DND-41 (cell line): ENCODE measurements at regions not wholly inside any gene's neighbourhood (a gene's known extent, or its start where the extent isn't known, plus 50 kb on each side); places are given as distances from the start of the nearest gene placed in this dataset.

Experiments
- ATAC-seq: fragments of 200-7000 bp; cut with Tn5 transposase; 3 replicates; pipeline ENCODE4 v1.9.1; 2021; ENCODE audit warnings: low read depth; ENCODE audit not compliant: insufficient read depth
- DNase-seq: peaks from one replicate; pipeline ENCODE4 v3.0.0-alpha.2; 2020
- H2AFZ ChIP-seq: 2 replicates; pipeline ENCODE4 v1.6.0; 2012; ENCODE audit warnings: low read depth, low read length
- H3K27ac ChIP-seq: 2 replicates; pipeline ENCODE4 v1.5.1; 2012; ENCODE audit warnings: low read length, inconsistent platforms
- H3K27me3 ChIP-seq: fragments of 200-600 bp; sonication (generic); 2 replicates; pipeline ENCODE4 v1.6.0; 2012; ENCODE audit warnings: low read length, mild to moderate bottlenecking, inconsistent platforms; ENCODE audit not compliant: insufficient read depth, poor library complexity
- H3K36me3 ChIP-seq: 2 replicates; pipeline ENCODE4 v1.5.1; 2012; ENCODE audit warnings: low read length, inconsistent platforms; ENCODE audit not compliant: insufficient read depth
- H3K4me1 ChIP-seq: 2 replicates; pipeline ENCODE4 v1.5.1; 2012; ENCODE audit warnings: mild to moderate bottlenecking, low read length; ENCODE audit not compliant: insufficient read depth
- H3K4me2 ChIP-seq: 2 replicates; pipeline ENCODE4 v1.6.0; 2012; ENCODE audit warnings: mild to moderate bottlenecking, moderate library complexity, low read length, inconsistent platforms; ENCODE audit not compliant: insufficient read depth
- H3K4me3 ChIP-seq, 2 experiments: fragments of 200-600 bp in 1 of 2; shearing (Covaris generic) in 1 of 2; 2 replicates each; pipeline ENCODE4 v1.5.1; 2012 to 2016; ENCODE audit warnings: inconsistent platforms in 2 of 2, low read length in 2 of 2, mild to moderate bottlenecking in 2 of 2, low read depth in 1 of 2, moderate library complexity in 1 of 2
- H3K79me2 ChIP-seq: 2 replicates; pipeline ENCODE4 v1.6.0; 2012; ENCODE audit warnings: low read length, inconsistent platforms; ENCODE audit not compliant: insufficient read depth
- H3K9ac ChIP-seq: 2 replicates; pipeline ENCODE4 v1.6.0; 2012; ENCODE audit warnings: low read depth, mild to moderate bottlenecking, inconsistent platforms, low read length, moderate library complexity
- H3K9me3 ChIP-seq: 2 replicates; pipeline ENCODE4 v1.5.1; 2012; ENCODE audit warnings: low read length, moderate library complexity, mild to moderate bottlenecking, inconsistent platforms; ENCODE audit not compliant: insufficient read depth, severe bottlenecking
- H4K20me1 ChIP-seq: 2 replicates; pipeline ENCODE4 v1.6.0; 2012; ENCODE audit warnings: low read length; ENCODE audit not compliant: insufficient read depth
- EZH2 ChIP-seq: IDR thresholded peaks from 3 replicates; pipeline ENCODE4 v1.6.1; 2012; ENCODE audit warnings: borderline replicate concordance, low read depth, mild to moderate bottlenecking, moderate library complexity, low read length, inconsistent platforms; ENCODE audit not compliant: severe bottlenecking
- TF ChIP-seq, protein P1 (sequence below): IDR thresholded peaks from 2 replicates; pipeline ENCODE4 v1.5.1; 2012; ENCODE audit warnings: borderline replicate concordance, low read length, moderate library complexity, mild to moderate bottlenecking; ENCODE audit not compliant: poor library complexity, severe bottlenecking; ENCODE audit errors: extremely low read depth

DNA sequence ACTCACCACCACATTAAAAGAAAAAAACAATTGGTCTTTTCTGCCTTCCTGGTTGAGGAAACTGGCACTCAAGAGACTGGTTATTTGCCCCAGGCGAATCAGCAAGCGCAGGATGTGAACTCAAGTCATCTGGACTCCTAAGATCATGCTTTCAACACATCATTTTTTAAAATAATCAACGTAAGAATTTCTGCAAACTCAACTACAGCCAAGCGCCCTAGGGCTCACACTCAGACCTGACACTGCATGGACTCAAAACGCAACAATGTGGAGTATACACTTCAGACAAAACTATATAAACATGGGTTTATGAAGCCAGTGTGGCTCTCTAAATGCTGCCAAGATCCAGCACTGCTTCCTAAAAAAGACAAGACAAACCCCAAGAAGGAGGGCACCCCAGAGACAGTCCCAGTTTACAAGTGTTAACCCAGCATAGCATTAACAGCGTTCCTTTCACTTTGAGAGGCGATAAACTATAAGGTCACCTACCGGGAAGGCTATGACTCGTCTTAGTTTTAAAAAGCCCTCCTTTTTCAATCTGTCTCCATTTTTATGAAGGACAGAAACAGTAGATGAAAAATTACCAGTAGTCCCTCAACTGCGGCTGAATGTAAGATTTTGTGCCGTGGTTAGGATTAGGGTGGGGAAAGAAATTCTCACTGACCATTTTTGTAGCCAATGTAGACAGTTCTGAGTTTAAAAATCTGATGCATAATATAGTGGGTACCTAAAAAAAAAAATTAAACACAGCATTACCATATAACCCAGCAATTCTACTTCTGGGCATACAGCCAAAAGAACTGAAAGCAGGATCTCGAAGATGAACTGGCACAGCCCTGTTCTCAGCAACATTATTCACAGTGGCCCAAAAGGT is 54.8 kb downstream of the SIPA1L2 start:
- no peaks in the 10 kb centered on the region for H3K36me3 ChIP-seq
- H3K4me3 ChIP-seq = no peak overlapping the region
- ATAC-seq = no peak
- no peaks in the 10 kb centered on the region for H4K20me1 ChIP-seq
- H3K27me3 ChIP-seq = no peaks in the 10 kb centered on the region
- no peak overlapping the region for H3K9ac ChIP-seq
- no peak for DNase-seq
- H2AFZ ChIP-seq = no peak overlapping the region
- no peaks in the 10 kb centered on the region for H3K9me3 ChIP-seq
- peaks cover 55% of the 10 kb centered on the region for H3K4me1 ChIP-seq
- peaks cover 14% of the 10 kb centered on the region for H3K79me2 ChIP-seq
- no peak for TF ChIP-seq EZH2
- TF ChIP-seq, protein P1, sequence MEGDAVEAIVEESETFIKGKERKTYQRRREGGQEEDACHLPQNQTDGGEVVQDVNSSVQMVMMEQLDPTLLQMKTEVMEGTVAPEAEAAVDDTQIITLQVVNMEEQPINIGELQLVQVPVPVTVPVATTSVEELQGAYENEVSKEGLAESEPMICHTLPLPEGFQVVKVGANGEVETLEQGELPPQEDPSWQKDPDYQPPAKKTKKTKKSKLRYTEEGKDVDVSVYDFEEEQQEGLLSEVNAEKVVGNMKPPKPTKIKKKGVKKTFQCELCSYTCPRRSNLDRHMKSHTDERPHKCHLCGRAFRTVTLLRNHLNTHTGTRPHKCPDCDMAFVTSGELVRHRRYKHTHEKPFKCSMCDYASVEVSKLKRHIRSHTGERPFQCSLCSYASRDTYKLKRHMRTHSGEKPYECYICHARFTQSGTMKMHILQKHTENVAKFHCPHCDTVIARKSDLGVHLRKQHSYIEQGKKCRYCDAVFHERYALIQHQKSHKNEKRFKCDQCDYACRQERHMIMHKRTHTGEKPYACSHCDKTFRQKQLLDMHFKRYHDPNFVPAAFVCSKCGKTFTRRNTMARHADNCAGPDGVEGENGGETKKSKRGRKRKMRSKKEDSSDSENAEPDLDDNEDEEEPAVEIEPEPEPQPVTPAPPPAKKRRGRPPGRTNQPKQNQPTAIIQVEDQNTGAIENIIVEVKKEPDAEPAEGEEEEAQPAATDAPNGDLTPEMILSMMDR = no peak
- H3K4me2 ChIP-seq = no peak overlapping the region
- H3K27ac ChIP-seq = peak overlapping the region; percentile 11; the same call in 1 of the 2 replicates

DNA sequence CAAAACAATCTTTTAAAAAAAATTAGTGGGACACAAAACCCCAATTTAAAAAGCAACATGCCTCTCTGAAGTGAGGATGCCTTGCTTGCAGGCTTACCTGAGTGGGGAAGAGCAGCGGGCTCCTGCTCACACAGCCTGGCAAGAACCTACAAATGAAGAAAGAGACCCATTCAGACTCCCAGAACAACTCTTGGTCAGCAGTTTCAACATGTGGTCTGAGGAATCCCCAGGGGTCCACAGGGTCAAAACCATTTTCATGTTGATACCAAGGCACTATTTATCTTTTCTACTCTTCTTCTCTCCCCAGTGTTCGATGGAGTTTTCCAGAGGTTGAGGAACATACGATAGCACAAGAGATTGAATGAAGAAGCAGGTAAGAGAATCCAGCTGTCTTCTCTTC is 55.9 kb downstream of the SIPA1L2 start:
- peaks cover 47% of the 10 kb centered on the region for H3K4me1 ChIP-seq
- no peaks in the 10 kb centered on the region for H3K9me3 ChIP-seq
- DNase-seq (no peak), ATAC-seq (no peak)
- no peak overlapping the region for H3K4me3 ChIP-seq
- no peak overlapping the region for H3K4me2 ChIP-seq
- TF ChIP-seq, protein P1 = no peak
- no peak for TF ChIP-seq EZH2
- H3K27ac ChIP-seq = no peak overlapping the region; the same call in 1 of the 2 replicates
- no peak overlapping the region for H3K9ac ChIP-seq
- no peaks in the 10 kb centered on the region for H3K27me3 ChIP-seq
- H2AFZ ChIP-seq = no peak overlapping the region
- no peaks in the 10 kb centered on the region for H3K36me3 ChIP-seq
- no peaks in the 10 kb centered on the region for H4K20me1 ChIP-seq
- H3K79me2 ChIP-seq = peaks cover 14% of the 10 kb centered on the region

DNA sequence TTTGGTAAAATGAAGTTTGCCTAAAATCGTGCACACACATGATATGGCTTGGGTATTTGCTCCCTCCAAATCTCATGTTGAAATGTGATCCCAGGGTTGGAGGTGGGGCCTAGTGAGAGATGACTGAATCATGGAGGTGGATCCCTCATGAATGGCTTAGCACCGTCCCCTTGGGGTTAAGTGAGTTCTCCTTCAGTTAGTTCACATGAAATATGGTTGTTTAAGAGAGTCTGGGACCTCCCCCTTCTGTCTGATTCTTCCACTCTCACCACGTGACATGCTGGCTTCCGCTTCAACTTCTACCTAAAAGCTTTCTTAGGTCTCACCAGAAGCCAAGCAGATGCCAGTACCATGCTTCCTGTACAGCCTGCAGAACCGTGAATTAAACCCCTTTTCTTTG is 58.4 kb downstream of the SIPA1L2 start:
- Histone ChIP-seq H3K27ac (0 out of 2 replicates have a peak overlapping the region, but pooled peaks have one; percentile 10), H3K27me3 (no peaks in the 10 kb centered on the region), H2AFZ (no peak overlapping the region), H3K9me3 (no peaks in the 10 kb centered on the region), H3K79me2 (peaks cover 11% of the 10 kb centered on the region), H4K20me1 (no peaks in the 10 kb centered on the region), H3K4me2 (no peak overlapping the region), H3K36me3 (no peaks in the 10 kb centered on the region), H3K4me1 (peaks cover 36% of the 10 kb centered on the region), H3K9ac (no peak overlapping the region), H3K4me3 (no peak overlapping the region)
- ATAC-seq = peak; percentile 53; the same call in 1 of the 3 replicates
- no peak for DNase-seq
- TF ChIP-seq EZH2 = no peak
- TF ChIP-seq, protein P1 = no peak
